ENCODE measurements at regions not wholly inside any gene's neighbourhood (a gene's known extent, or its start where the extent isn't known, plus 50 kb on each side); places are given as distances from the start of the nearest gene placed in this dataset.

DNA sequence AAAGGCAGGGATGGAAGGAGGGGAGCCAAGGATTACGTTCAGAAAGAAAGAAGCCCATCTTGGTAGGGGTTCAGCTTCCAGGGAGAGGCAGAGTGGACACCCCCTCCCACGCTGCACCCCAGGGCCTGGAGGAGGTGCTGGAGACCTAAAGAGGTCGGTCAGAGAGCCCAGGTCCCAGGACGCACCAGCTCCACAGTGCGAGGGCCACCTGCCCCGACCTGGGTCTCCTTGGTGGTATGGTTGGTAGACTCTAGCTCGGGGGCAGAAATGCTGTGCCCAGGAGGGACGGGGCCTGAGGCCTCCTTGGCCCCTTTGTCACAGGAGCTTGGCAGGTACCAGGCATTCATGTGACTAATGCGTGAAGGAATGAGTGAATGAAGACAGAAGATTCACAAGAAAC is 87.1 kb upstream of the RAB6C start:
- H3K36me3 ChIP-seq: no peaks in the 10 kb centered on the region
- intact Hi-C loops (cut with DNase I; ENCODE audit: low total_unique reads) (no loop called here), in situ Hi-C loops (cut with MboI; ENCODE audit: low sequenced_read_pairs in 4 of 4) (no loop called here)
- H3K4me1 ChIP-seq: no peaks in the 10 kb centered on the region
- TF ChIP-seq, protein P1, sequence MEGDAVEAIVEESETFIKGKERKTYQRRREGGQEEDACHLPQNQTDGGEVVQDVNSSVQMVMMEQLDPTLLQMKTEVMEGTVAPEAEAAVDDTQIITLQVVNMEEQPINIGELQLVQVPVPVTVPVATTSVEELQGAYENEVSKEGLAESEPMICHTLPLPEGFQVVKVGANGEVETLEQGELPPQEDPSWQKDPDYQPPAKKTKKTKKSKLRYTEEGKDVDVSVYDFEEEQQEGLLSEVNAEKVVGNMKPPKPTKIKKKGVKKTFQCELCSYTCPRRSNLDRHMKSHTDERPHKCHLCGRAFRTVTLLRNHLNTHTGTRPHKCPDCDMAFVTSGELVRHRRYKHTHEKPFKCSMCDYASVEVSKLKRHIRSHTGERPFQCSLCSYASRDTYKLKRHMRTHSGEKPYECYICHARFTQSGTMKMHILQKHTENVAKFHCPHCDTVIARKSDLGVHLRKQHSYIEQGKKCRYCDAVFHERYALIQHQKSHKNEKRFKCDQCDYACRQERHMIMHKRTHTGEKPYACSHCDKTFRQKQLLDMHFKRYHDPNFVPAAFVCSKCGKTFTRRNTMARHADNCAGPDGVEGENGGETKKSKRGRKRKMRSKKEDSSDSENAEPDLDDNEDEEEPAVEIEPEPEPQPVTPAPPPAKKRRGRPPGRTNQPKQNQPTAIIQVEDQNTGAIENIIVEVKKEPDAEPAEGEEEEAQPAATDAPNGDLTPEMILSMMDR (IDR thresholded peaks at IDR 0.05 in 4 of 5, conservative IDR thresholded peaks at IDR 0.05 in 1 of 5): no peak
- TF ChIP-seq POLR2A (IDR thresholded peaks at IDR 0.05): no peak
- no peak overlapping the region for H3K4me3 ChIP-seq
- ATAC-seq: no peak
- H3K9me3 ChIP-seq: no peaks in the 10 kb centered on the region
- H3K27ac ChIP-seq: no peak overlapping the region
- DNase-seq: no peak
- H3K27me3 ChIP-seq: no peaks in the 10 kb centered on the region

DNA sequence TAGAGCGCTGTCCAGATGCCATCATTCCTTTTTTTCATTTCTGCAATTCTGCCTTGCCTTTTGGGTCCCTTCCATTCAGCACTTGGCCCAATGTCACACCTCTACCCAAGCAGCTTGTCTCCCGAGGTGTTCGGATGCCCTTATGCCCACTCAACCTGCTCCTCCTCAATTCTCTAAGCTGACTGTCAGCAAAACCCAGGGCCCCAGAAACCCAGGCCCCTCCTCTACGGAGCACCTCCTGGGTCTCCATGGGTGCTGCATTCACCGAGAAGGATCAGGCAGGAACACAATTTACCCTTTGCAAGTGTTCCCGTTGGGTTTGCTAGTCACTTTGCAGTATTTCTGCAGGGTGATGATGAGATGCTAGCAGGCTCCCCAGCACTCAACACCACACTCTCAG is 86.7 kb upstream of the RAB6C start:
- H3K27me3 ChIP-seq: no peaks in the 10 kb centered on the region
- DNase-seq: no peak
- intact Hi-C loops (cut with DNase I; ENCODE audit: low total_unique reads): no loop called here

DNA sequence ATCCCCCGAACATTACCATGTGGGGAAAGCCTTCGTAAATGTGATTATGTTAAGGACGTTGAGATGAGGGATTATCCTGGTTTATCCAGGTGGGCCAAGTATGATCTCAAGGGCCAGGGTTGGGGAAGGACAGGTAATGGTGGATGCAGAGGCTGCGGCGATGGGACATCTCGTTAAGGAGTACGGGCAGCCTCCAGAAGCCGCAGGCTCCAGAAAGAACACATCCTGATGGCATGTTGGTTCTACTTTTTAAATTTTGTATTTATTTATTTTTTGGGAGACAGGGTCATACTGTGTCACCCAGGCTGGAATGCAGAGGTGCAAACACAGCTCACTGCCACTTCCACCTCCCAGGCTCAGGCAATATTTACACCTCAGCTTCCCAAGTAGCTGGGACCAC is 86.2 kb upstream of the RAB6C start:
- ATAC-seq (no peak), DNase-seq (no peak)
- H3K4me3 ChIP-seq: no peak overlapping the region
- TF ChIP-seq, protein P1 (IDR thresholded peaks at IDR 0.05 in 4 of 5, conservative IDR thresholded peaks at IDR 0.05 in 1 of 5): no peak
- no peak for TF ChIP-seq POLR2A (IDR thresholded peaks at IDR 0.05)
- H3K9me3 ChIP-seq: no peaks in the 10 kb centered on the region
- in situ Hi-C loops (cut with MboI; ENCODE audit: low sequenced_read_pairs in 4 of 4): no loop called here
- no peaks in the 10 kb centered on the region for H3K36me3 ChIP-seq
- no peaks in the 10 kb centered on the region for H3K4me1 ChIP-seq
- H3K27me3 ChIP-seq: no peaks in the 10 kb centered on the region
- intact Hi-C loops (cut with DNase I; ENCODE audit: low total_unique reads): no loop called here
- no peak overlapping the region for H3K27ac ChIP-seq

More for the DNA sequence above, 86.7 kb upstream of the RAB6C start:
- no peaks in the 10 kb centered on the region for H3K4me1 ChIP-seq
- in situ Hi-C loops (cut with MboI; ENCODE audit: low sequenced_read_pairs in 4 of 4): no loop called here
- ATAC-seq: no peak
- no peak overlapping the region for H3K27ac ChIP-seq
- TF ChIP-seq, protein P1 (IDR thresholded peaks at IDR 0.05 in 4 of 5, conservative IDR thresholded peaks at IDR 0.05 in 1 of 5): no peak
- TF ChIP-seq POLR2A (IDR thresholded peaks at IDR 0.05): no peak
- no peaks in the 10 kb centered on the region for H3K9me3 ChIP-seq
- no peaks in the 10 kb centered on the region for H3K36me3 ChIP-seq
- H3K4me3 ChIP-seq: no peak overlapping the region

DNA sequence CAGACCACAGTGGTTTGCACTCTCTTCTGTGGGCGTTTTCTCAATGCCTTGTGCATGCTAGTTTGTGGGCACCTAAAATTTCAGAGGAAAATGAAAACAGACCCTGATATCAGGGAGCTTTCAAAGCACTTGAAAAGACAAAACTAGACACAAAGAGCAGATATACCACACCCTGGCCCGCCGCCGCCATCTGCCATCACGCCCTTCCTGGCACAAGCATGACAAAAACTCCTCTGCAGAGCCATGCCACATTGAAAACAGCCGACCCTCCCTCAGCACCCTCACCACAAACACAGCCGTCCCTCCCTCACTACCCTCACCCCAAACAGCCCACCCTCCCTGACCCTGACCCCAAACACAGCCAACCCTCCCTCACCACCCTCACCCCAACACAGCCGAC is 84.8 kb upstream of the RAB6C start:
- H3K9me3 ChIP-seq: no peaks in the 10 kb centered on the region
- H3K4me3 ChIP-seq: no peak overlapping the region
- intact Hi-C loops (cut with DNase I; ENCODE audit: low total_unique reads) (no loop called here), in situ Hi-C loops (cut with MboI; ENCODE audit: low sequenced_read_pairs in 4 of 4) (no loop called here)
- H3K27me3 ChIP-seq: peaks cover 0 to 3% (median 0%) of the 10 kb centered on the region in 3 donors
- TF ChIP-seq, protein P1 (IDR thresholded peaks at IDR 0.05 in 4 of 5, conservative IDR thresholded peaks at IDR 0.05 in 1 of 5): no peak
- TF ChIP-seq POLR2A (IDR thresholded peaks at IDR 0.05): no peak
- DNase-seq (no peak), ATAC-seq (no peak)
- no peaks in the 10 kb centered on the region for H3K4me1 ChIP-seq
- H3K27ac ChIP-seq: no peak overlapping the region
- H3K36me3 ChIP-seq: no peaks in the 10 kb centered on the region

DNA sequence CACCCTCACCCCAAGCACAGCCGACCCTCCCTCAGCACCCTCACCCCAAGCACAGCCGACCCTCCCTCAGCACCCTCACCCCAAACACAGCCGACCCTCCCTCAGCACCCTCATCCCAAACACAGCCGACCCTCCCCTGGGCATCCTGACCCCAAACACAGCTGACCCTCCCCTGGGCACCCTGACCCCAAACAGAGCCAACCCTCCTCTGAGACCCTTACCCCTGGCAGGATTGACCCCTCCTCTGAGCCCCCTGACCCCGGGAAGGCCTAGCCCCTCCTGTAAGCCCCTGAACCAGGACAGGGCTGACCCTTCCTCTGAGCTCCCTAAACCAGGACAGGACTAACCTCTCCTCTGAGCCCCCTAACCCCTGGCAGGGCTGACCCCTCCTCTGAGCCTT is 84.4 kb upstream of the RAB6C start:
- Histone ChIP-seq H3K9me3 (no peaks in the 10 kb centered on the region), H3K4me3 (no peak overlapping the region), H3K27me3 (peaks cover 0 to 3% (median 0%) of the 10 kb centered on the region in 3 donors), H3K4me1 (no peaks in the 10 kb centered on the region), H3K27ac (no peak overlapping the region), H3K36me3 (no peaks in the 10 kb centered on the region)
- no peak for TF ChIP-seq POLR2A (IDR thresholded peaks at IDR 0.05)
- TF ChIP-seq, protein P1 (IDR thresholded peaks at IDR 0.05 in 4 of 5, conservative IDR thresholded peaks at IDR 0.05 in 1 of 5): no peak
- in situ Hi-C loops (cut with MboI; ENCODE audit: low sequenced_read_pairs in 4 of 4): no loop called here
- intact Hi-C loops (cut with DNase I; ENCODE audit: low total_unique reads): no loop called here
- DNase-seq (no peak), ATAC-seq (no peak)
